Keratinocyte (primary cell): ENCODE measurements at regions not wholly inside any gene's neighbourhood (a gene's known extent, or its start where the extent isn't known, plus 50 kb on each side); places are given as distances from the start of the nearest gene placed in this dataset.

Experiments
- DNase-seq: peaks from one replicate; pipeline ENCODE4 v3.0.0-alpha.2; 2011; ENCODE audit warnings: low read depth, missing footprints, low spot score
- FAIRE-seq: peaks from 2 replicates; lab custom pipeline; 2011; peaks lifted over from hg19 to GRCh38; lab: Jason Lieb, UNC
- H2AFZ ChIP-seq: 2 replicates; pipeline ENCODE4 v1.6.0; 2012; ENCODE audit warnings: low read length, control low read depth, inconsistent platforms; ENCODE audit not compliant: control insufficient read depth
- H3K27ac ChIP-seq: 2 replicates; pipeline ENCODE4 v1.5.1; 2011; ENCODE audit warnings: low read length; ENCODE audit not compliant: control insufficient read depth, insufficient read depth
- H3K27me3 ChIP-seq: 3 replicates; pipeline ENCODE4 v1.6.0; 2011; ENCODE audit warnings: low read length; ENCODE audit not compliant: control insufficient read depth, insufficient read depth; ENCODE audit errors: extremely low read depth
- H3K36me3 ChIP-seq, 2 experiments: 2 replicates in 1 of 2; 3 replicates in 1 of 2; pipeline ENCODE4 v1.5.1; 2011; ENCODE audit warnings: low read length in 2 of 2, mild to moderate bottlenecking in 1 of 2; ENCODE audit not compliant: control insufficient read depth in 2 of 2, insufficient read depth in 2 of 2; ENCODE audit errors: extremely low read depth in 1 of 2
- H3K4me1 ChIP-seq: 3 replicates; pipeline ENCODE4 v1.5.1; 2011; ENCODE audit warnings: low read length; ENCODE audit not compliant: control insufficient read depth, insufficient read depth; ENCODE audit errors: extremely low read depth
- H3K4me2 ChIP-seq: 3 replicates; pipeline ENCODE4 v1.6.0; 2011; ENCODE audit warnings: low read depth, low read length; ENCODE audit not compliant: control insufficient read depth, insufficient read depth; ENCODE audit errors: extremely low read depth
- H3K4me3 ChIP-seq, 3 experiments: fragments of 200-600 bp in 1 of 3; sonication (generic) in 1 of 3; 2 replicates in 2 of 3; 3 replicates in 1 of 3; pipeline ENCODE4 v1.5.1; 2011 to 2016; ENCODE audit warnings: low read length in 3 of 3, mild to moderate bottlenecking in 3 of 3, control low read depth in 2 of 3, inconsistent platforms in 1 of 3, low read depth in 1 of 3, mixed read lengths in 1 of 3, mixed run types in 1 of 3, moderate library complexity in 1 of 3; ENCODE audit not compliant: control insufficient read depth in 2 of 3, insufficient read depth in 2 of 3; ENCODE audit errors: extremely low read depth in 1 of 3
- H3K79me2 ChIP-seq: 2 replicates; pipeline ENCODE4 v1.6.0; 2012; ENCODE audit warnings: low read length; ENCODE audit not compliant: control insufficient read depth, insufficient read depth
- H3K9ac ChIP-seq: 3 replicates; pipeline ENCODE4 v1.6.0; 2011; ENCODE audit warnings: low read length; ENCODE audit not compliant: control insufficient read depth, insufficient read depth; ENCODE audit errors: extremely low read depth
- H3K9me1 ChIP-seq: 3 replicates; pipeline ENCODE4 v1.6.0; 2011; ENCODE audit warnings: low read length; ENCODE audit not compliant: control insufficient read depth, insufficient read depth; ENCODE audit errors: extremely low read depth
- H3K9me3 ChIP-seq: 2 replicates; pipeline ENCODE4 v1.5.1; 2012; ENCODE audit warnings: low read depth, low read length; ENCODE audit not compliant: control insufficient read depth
- H4K20me1 ChIP-seq: 3 replicates; pipeline ENCODE4 v1.6.0; 2011; ENCODE audit warnings: low read length; ENCODE audit not compliant: control insufficient read depth, insufficient read depth; ENCODE audit errors: extremely low read depth
- EZH2 ChIP-seq: IDR thresholded peaks from one replicate; pipeline ENCODE4 v1.6.1; 2012; ENCODE audit warnings: inconsistent platforms, mild to moderate bottlenecking, low read length, moderate library complexity
- dilution Hi-C: fragments of 300-500 bp; cut with MboI; formaldehyde crosslinking; loops from one replicate; pipeline ENCODE4 v1.7.0; 2020; ENCODE audit warnings: low sequenced_read_pairs; ENCODE audit not compliant: extremely low pct_ligation_motif_present
- TF ChIP-seq, protein P1 (sequence below), 3 experiments: IDR thresholded peaks in 1 of 3; conservative IDR thresholded peaks in 1 of 3; optimal IDR thresholded peaks in 1 of 3; 2 replicates in 2 of 3; 3 replicates in 1 of 3; pipeline versions ENCODE3 to v1.5.1; 2011; ENCODE audit warnings: low read length in 3 of 3, mild to moderate bottlenecking in 3 of 3, moderate library complexity in 2 of 3, control low read depth in 1 of 3, inconsistent platforms in 1 of 3; ENCODE audit not compliant: insufficient read depth in 2 of 3; ENCODE audit errors: extremely low read depth in 1 of 3

- H3K9me1 ChIP-seq, result no peaks in the 10 kb centered on the region
- H4K20me1 ChIP-seq, result no peaks in the 10 kb centered on the region
- dilution Hi-C loops, result no loop called here
- TF ChIP-seq EZH2, result no peak
- TF ChIP-seq, protein P1, sequence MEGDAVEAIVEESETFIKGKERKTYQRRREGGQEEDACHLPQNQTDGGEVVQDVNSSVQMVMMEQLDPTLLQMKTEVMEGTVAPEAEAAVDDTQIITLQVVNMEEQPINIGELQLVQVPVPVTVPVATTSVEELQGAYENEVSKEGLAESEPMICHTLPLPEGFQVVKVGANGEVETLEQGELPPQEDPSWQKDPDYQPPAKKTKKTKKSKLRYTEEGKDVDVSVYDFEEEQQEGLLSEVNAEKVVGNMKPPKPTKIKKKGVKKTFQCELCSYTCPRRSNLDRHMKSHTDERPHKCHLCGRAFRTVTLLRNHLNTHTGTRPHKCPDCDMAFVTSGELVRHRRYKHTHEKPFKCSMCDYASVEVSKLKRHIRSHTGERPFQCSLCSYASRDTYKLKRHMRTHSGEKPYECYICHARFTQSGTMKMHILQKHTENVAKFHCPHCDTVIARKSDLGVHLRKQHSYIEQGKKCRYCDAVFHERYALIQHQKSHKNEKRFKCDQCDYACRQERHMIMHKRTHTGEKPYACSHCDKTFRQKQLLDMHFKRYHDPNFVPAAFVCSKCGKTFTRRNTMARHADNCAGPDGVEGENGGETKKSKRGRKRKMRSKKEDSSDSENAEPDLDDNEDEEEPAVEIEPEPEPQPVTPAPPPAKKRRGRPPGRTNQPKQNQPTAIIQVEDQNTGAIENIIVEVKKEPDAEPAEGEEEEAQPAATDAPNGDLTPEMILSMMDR (optimal IDR thresholded peaks at IDR 0.05 in 1 of 3, IDR thresholded peaks at IDR 0.05 in 1 of 3, conservative IDR thresholded peaks at IDR 0.05 in 1 of 3; ENCODE audit: extremely low read depth in 1 of 3, insufficient read depth in 2 of 3, low read length in 3 of 3), result no peak
- H3K27me3 ChIP-seq, result no peaks in the 10 kb centered on the region
- no peak overlapping the region for H3K27ac ChIP-seq
- H3K36me3 ChIP-seq, result no peaks in the 10 kb centered on the region
- peaks cover 2% of the 10 kb centered on the region for H3K4me1 ChIP-seq
- no peaks in the 10 kb centered on the region for H3K79me2 ChIP-seq
- H2AFZ ChIP-seq, result no peak overlapping the region
- H3K4me2 ChIP-seq, result no peak overlapping the region
- DNase-seq (no peak), FAIRE-seq (no peak)
- no peak overlapping the region for H3K4me3 ChIP-seq
- H3K9me3 ChIP-seq, result no peaks in the 10 kb centered on the region
- no peak overlapping the region for H3K9ac ChIP-seq
Observed at GRCh38 chr1:209057083-209057482, 526.4 kb upstream of the CAMK1G start.

- no peak for TF ChIP-seq EZH2
- TF ChIP-seq, protein P1 (optimal IDR thresholded peaks at IDR 0.05 in 1 of 3, IDR thresholded peaks at IDR 0.05 in 1 of 3, conservative IDR thresholded peaks at IDR 0.05 in 1 of 3; ENCODE audit: extremely low read depth in 1 of 3, insufficient read depth in 2 of 3, low read length in 3 of 3), result no peak
- H3K27ac ChIP-seq, result no peak overlapping the region
- no peaks in the 10 kb centered on the region for H4K20me1 ChIP-seq
- DNase-seq (no peak), FAIRE-seq (no peak)
- no peaks in the 10 kb centered on the region for H3K36me3 ChIP-seq
- H3K4me2 ChIP-seq, result no peak overlapping the region
- no peaks in the 10 kb centered on the region for H3K4me1 ChIP-seq
- H3K27me3 ChIP-seq, result no peaks in the 10 kb centered on the region
- H3K9ac ChIP-seq, result no peak overlapping the region
- no peak overlapping the region for H2AFZ ChIP-seq
- no peaks in the 10 kb centered on the region for H3K79me2 ChIP-seq
- no peaks in the 10 kb centered on the region for H3K9me1 ChIP-seq
- no peak overlapping the region for H3K4me3 ChIP-seq
- dilution Hi-C loops, result no loop called here
- no peaks in the 10 kb centered on the region for H3K9me3 ChIP-seq
Observed at GRCh38 chr1:209057901-209058300, 525.6 kb upstream of the CAMK1G start.
